NCI-H2107 (cell line): ENCODE measurements at regions not wholly inside any gene's neighbourhood (a gene's known extent, or its start where the extent isn't known, plus 50 kb on each side); places are given as distances from the start of the nearest gene placed in this dataset.

ENCODE experiments used
- DNase-seq: peaks from one replicate; lab custom pipeline; 2025; lab: John Stamatoyannopoulos, UW

- DNase-seq: no peak
These were observed 930.8 kb downstream of the TFAP2A start for GRCh38 chr6:9484091-9484490.

- no peak for DNase-seq
These were observed 932.7 kb downstream of the TFAP2A start for GRCh38 chr6:9482030-9482738.

- DNase-seq: no peak
These were observed 933.4 kb downstream of the TFAP2A start for GRCh38 chr6:9481292-9482029.

DNA sequence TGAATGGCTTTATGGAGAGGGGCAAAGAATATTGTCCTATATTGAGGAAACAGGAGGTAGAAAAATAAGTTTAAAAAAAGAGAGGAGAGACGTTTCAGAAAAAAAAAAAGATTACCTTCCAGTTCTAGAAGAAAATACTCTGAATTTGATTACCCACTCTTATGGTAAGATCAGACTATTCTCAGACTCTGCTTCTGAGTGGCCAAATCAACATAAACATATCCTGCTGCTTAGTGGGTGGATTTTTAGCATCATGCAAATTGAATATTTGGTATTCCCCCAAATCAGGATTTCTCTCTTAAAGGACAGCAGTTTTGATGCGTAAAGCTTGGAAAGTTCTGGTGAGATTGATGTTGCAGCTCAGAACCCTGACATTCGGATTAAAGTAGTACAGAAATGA lies 946.6 kb downstream of the TFAP2A start:
- no peak for DNase-seq

DNA sequence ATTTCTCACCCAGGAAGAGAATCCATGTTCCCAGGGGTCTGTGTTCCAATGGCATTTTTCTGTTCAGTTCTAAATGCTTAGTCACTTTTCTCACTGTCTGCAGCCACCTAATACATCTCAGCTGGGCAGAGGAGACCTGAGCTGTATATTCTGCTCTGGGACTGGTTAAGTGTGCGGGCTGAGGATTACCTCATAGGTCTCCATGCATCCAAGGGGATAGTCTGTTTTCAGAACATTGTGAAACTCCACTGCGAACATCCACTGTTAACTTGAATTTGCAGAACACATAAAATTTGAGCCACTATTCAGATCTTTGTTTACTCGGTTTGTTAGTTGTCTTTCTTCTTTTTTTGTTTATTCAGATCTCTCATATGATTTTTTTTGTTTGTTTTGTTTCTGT lies 947.1 kb downstream of the TFAP2A start:
- no peak for DNase-seq

DNA sequence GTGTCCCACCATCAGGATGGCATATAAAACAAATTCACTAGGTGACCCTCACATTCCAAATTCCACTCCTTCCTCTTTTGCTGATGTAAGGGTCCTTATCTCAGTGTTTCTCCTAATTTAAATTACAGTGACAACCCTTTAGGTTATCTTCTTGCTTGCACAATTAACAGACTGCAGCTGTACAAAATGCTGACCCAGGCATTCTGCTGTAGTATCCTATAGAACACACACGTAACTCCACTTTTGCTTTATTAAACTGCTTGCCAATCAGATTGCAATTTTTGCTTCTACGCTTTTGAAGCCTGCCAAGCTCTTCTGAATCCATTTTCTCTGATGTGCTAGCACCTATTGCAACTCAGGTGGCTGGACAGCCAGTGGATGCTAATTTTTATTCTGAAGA lies 950.3 kb downstream of the TFAP2A start:
- DNase-seq: no peak

DNA sequence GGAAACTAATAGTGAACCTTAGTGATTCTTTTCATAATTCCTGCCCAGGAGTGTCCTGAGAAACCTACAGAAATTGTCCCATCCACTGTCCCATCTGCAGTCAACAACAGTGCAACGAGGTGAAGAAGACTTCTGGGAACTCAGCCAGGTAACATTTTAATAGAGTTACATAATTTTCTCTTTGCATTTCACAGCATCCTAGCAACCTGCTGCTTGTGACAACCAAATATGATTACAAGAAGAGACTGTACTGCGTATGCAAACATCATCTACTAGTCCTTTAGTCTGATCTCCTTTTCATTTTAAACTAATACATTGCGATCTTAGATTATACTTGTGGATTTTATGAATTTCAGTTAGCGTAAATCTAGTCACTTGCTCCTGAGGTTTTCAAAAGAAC lies 951.6 kb downstream of the TFAP2A start:
- DNase-seq: no peak

GRCh38 chr6:9461188-9461587 lies 953.7 kb downstream of the TFAP2A start:
- DNase-seq: no peak

GRCh38 chr6:9458424-9458823 lies 956.5 kb downstream of the TFAP2A start:
- no peak for DNase-seq

GRCh38 chr6:9455864-9456658 lies 958.8 kb downstream of the TFAP2A start:
- no peak for DNase-seq

DNA sequence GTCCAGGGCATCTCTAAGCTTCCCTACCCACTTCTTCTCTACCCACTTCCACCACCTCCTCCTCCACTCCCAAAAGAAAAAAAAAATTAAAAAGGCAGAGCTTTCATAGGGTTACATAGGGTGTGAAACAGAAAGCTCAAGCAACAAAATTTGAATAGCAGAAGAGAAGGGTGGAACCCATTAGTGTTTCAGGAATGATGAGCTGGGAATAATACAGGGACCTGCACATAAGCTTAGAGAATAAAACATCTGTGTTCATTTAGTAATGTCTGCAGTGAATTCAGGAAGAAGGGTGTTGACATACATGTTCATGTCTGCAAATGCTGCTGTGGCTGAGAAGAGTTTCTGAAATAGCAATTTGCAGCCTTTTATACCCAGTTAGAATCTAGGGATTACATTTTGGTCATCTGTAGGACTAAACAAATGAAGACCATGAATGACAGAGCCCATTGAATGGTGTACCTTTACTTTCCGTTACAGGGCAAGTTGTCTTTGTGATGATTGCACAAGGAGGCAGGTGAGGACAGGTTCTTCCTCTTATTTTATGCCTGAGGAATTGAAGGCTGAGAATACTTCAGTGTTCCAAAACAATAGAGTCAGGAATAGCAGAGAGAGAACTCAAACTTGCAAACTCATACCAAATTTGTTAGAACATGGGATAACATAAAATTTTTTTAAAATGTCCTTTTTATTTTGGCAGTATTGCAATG lies 975.1 kb downstream of the TFAP2A start:
- no peak for DNase-seq

DNA sequence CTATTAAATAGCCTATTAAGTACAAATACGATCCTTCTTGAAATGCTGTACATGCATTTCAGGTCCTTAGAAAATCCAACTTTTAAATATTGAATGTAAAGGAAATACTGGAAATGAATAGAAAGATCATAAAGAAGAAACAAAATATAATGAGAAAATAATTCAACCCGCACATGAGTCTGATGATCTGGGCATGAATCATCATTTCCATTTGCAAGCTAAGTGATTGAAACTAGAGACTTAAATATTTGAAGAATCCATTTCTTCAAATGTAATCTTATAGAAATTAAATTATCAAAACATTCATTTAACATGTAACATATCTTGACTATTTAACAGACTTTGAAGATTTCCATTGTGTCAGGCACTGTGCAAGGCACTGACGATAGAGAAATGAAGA lies 977.0 kb downstream of the TFAP2A start:
- no peak for DNase-seq

DNA sequence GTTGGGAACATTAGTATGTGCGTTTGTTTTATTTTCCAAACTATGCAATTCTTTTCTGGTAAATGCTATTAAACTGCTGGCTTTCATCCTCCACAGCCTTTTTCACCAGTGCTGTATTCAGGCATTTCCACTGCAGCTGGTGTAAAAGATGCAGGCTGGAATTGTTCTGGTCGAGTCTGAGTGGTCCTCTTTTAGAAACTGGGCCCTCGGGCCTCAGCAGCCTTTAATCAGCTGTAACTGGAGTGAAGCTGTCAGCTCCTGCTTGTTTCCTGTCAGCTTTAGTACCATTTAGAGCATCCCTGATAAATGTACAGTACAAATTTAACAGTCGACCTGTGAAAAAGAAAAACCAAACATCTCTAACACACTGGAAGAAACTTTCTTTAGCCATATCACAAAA lies 979.6 kb downstream of the TFAP2A start:
- no peak for DNase-seq

- no peak for DNase-seq
These were observed 982.9 kb downstream of the TFAP2A start for GRCh38 chr6:9431945-9432344.

DNA sequence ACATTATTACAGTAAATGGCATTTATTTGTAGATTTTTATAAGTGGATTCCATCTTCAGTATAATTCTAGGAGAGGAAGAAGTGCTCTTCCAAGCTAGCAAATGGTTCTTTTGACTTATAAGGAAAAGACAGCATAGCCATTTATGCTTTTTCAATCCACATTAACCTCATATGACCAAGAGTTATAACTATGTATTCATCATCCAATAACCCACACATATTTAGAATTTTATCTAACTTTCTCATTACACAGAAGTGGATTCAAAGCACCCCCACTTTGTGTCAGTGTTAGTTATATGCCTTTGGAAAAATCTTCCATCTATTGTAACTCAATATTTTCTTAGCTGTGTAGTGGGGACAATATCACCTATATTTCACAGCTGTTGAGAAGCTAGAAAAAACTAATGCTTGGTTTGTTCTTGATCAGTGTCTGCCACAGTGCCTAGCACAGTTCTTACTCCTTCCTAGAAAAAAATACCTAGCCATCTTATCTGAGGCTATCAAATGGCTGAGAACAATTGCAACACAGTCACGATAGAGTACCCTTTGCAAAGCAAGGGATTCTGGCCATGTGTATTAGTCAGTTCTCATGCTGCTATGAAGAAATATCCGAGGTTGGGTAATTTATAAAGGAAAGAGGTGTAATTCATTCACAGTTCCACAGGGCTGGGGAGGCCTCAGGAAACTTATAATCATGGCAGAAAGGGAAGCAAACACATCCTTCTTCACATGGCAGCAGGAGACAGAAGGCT lies 986.3 kb downstream of the TFAP2A start:
- DNase-seq: no peak

GRCh38 chr6:9422138-9422537 lies 986.8 kb upstream of the SLC35B3 start:
- no peak for DNase-seq

- DNase-seq: no peak
These were observed 985.1 kb upstream of the SLC35B3 start for GRCh38 chr6:9420316-9421015.

- no peak for DNase-seq
These were observed 982.1 kb upstream of the SLC35B3 start for GRCh38 chr6:9417400-9417799.

DNA sequence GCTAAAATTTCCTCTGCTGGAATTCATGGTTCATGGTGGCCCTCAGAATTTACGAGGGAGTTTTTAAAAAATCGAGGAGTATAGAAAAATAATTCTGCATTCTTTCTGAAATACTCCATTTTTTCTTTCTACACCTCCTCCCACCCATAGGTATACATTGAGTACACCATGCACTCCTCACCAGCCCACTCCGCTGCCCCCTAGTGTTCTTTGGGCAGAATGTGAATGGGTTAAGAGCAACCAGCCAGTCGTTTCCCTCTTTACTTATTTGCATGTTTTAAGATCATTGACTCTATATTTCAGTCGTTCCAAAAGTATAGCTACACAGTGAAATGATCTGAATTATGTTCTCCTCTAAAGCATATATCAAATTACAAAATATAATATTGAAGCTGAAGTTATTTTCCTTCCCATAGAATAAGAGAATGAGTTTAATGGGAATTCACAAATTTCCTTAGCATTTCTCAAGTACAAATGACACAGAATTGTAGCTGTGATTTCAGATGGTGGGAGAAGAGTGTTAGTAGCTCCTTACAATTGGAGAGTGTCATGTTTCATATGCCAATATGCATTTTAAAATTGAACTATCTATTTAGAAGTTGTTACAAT lies 977.7 kb upstream of the SLC35B3 start:
- DNase-seq: no peak

- DNase-seq: no peak
These were observed 973.8 kb upstream of the SLC35B3 start for GRCh38 chr6:9409126-9409525.
